SU-DHL-6 (cell line): ENCODE measurements at regions not wholly inside any gene's neighbourhood (a gene's known extent, or its start where the extent isn't known, plus 50 kb on each side); places are given as distances from the start of the nearest gene placed in this dataset.

Source experiments
- H2AFZ ChIP-seq: fragments of 200-600 bp; sonication (generic); 2 replicates; pipeline ENCODE4 v1.6.1; 2014; ENCODE audit warnings: low read depth, mild to moderate bottlenecking, moderate library complexity, mixed read lengths, antibody characterized with exemption, low read length; ENCODE audit not compliant: severe bottlenecking
- H3F3A ChIP-seq: fragments of 200-600 bp; shearing (Covaris generic); 2 replicates; pipeline ENCODE4 v1.6.0; 2016; ENCODE audit warnings: antibody characterized with exemption, mild to moderate bottlenecking; ENCODE audit not compliant: insufficient read depth
- H3K27ac ChIP-seq: fragments of 200-600 bp; sonication (generic); 2 replicates; pipeline ENCODE4 v1.5.1; 2016; ENCODE audit warnings: low read depth, mild to moderate bottlenecking, low read length, moderate library complexity, mixed read lengths
- H3K27me3 ChIP-seq: fragments of 200-600 bp; sonication (generic), shearing (Covaris generic); 2 replicates; pipeline ENCODE4 v1.6.0; 2014; ENCODE audit warnings: mild to moderate bottlenecking, low read length
- H3K36me3 ChIP-seq: fragments of 200-600 bp; sonication (generic); 2 replicates; pipeline ENCODE4 v1.6.1; 2014; ENCODE audit warnings: mild to moderate bottlenecking, low read length, mixed read lengths
- H3K4me2 ChIP-seq: fragments of 300-600, 200-600 bp; shearing (Covaris generic), sonication (generic); 2 replicates; pipeline ENCODE4 v1.6.0; 2014; ENCODE audit warnings: low read length, low read depth, mild to moderate bottlenecking; ENCODE audit not compliant: poor library complexity, severe bottlenecking
- H3K4me3 ChIP-seq: fragments of 200-600 bp; sonication (generic); 2 replicates; pipeline ENCODE4 v1.5.1; 2014; ENCODE audit warnings: antibody characterized with exemption, low read length, mild to moderate bottlenecking, mixed read lengths; ENCODE audit not compliant: insufficient read depth, poor library complexity, severe bottlenecking
- H3K79me2 ChIP-seq: fragments of 200-600 bp; sonication (generic); 2 replicates; pipeline ENCODE4 v1.6.1; 2014; ENCODE audit warnings: mild to moderate bottlenecking, low read length, moderate library complexity; ENCODE audit not compliant: insufficient read depth
- H3K9ac ChIP-seq: fragments of 200-600 bp; sonication (generic); 2 replicates; pipeline ENCODE4 v1.7.0; 2014; ENCODE audit warnings: mild to moderate bottlenecking, low read length
- H3K9me2 ChIP-seq: fragments of 200-600 bp; sonication (generic); replicated peaks from 2 replicates; pipeline ENCODE4 v1.6.1; 2014; ENCODE audit warnings: low read length; ENCODE audit not compliant: insufficient read depth
- H3K9me3 ChIP-seq: fragments of 200-600 bp; sonication (generic); 2 replicates; pipeline ENCODE4 v1.6.1; 2014; ENCODE audit warnings: low read length, mixed read lengths; ENCODE audit not compliant: insufficient read depth
- H4K20me1 ChIP-seq: fragments of 200-600 bp; sonication (generic); 2 replicates; pipeline ENCODE4 v1.6.1; 2014; ENCODE audit warnings: low read depth, mild to moderate bottlenecking, antibody characterized with exemption, low read length, moderate library complexity, mixed read lengths
- CTCF ChIP-seq: fragments of 200-600 bp; sonication (generic); IDR thresholded peaks from one replicate; pipeline ENCODE4 v1.5.1; 2017; ENCODE audit warnings: antibody characterized with exemption, mild to moderate bottlenecking, low read length, moderate library complexity; ENCODE audit not compliant: insufficient read depth, poor library complexity, severe bottlenecking
- EZH2phosphoT487 ChIP-seq: fragments of 200-600 bp; sonication (generic), shearing (Covaris generic); conservative IDR thresholded peaks from 2 replicates; pipeline ENCODE4 v1.6.1; 2018; ENCODE audit warnings: mild to moderate bottlenecking, antibody characterized with exemption, low read length, moderate library complexity, mixed read lengths

- TF ChIP-seq EZH2phosphoT487 (no peak), CTCF (no peak)
- H3K79me2 ChIP-seq = no peaks in the 10 kb centered on the region
- H3K9me3 ChIP-seq = peaks cover 13% of the 10 kb centered on the region; the same call in 1 of the 2 replicates
- H3K4me3 ChIP-seq = no peak overlapping the region
- no peak overlapping the region for H3K9ac ChIP-seq
- H3K4me2 ChIP-seq = no peak overlapping the region
- no peaks in the 10 kb centered on the region for H4K20me1 ChIP-seq
- H3K9me2 ChIP-seq = no peaks in the 10 kb centered on the region
- H3K27ac ChIP-seq = no peak overlapping the region
- no peaks in the 10 kb centered on the region for H3K36me3 ChIP-seq
- H3F3A ChIP-seq = no peaks in the 10 kb centered on the region
- no peak overlapping the region for H2AFZ ChIP-seq
- H3K27me3 ChIP-seq = no peaks in the 10 kb centered on the region
Measured at GRCh38 chr9:27792971-27793689, 219.8 kb upstream of the C9orf72 start.

- Histone ChIP-seq H3K27ac (no peak overlapping the region), H3K9me2 (no peaks in the 10 kb centered on the region), H3K9ac (no peak overlapping the region), H3K4me2 (no peak overlapping the region), H4K20me1 (no peaks in the 10 kb centered on the region), H3F3A (no peaks in the 10 kb centered on the region), H3K36me3 (no peaks in the 10 kb centered on the region), H3K4me3 (no peak overlapping the region), H2AFZ (no peak overlapping the region), H3K27me3 (no peaks in the 10 kb centered on the region), H3K9me3 (no peaks in the 10 kb centered on the region), H3K79me2 (no peaks in the 10 kb centered on the region)
- TF ChIP-seq EZH2phosphoT487 (no peak), CTCF (no peak)
Measured at GRCh38 chr9:27799326-27799725, 226.0 kb upstream of the C9orf72 start.

GRCh38 chr9:27800159-27800558 lies 226.9 kb upstream of the C9orf72 start:
- Histone ChIP-seq H3K4me2 (no peak overlapping the region), H3K4me3 (no peak overlapping the region), H3K27ac (no peak overlapping the region), H2AFZ (no peak overlapping the region), H3K9ac (no peak overlapping the region), H3K9me3 (no peaks in the 10 kb centered on the region), H4K20me1 (no peaks in the 10 kb centered on the region), H3K9me2 (no peaks in the 10 kb centered on the region), H3K36me3 (no peaks in the 10 kb centered on the region), H3K79me2 (no peaks in the 10 kb centered on the region), H3K27me3 (no peaks in the 10 kb centered on the region), H3F3A (no peaks in the 10 kb centered on the region)
- no peak for TF ChIP-seq EZH2phosphoT487
- TF ChIP-seq CTCF = no peak
